ENCODE measurements at regions not wholly inside any gene's neighbourhood (a gene's known extent, or its start where the extent isn't known, plus 50 kb on each side); places are given as distances from the start of the nearest gene placed in this dataset.

DNA sequence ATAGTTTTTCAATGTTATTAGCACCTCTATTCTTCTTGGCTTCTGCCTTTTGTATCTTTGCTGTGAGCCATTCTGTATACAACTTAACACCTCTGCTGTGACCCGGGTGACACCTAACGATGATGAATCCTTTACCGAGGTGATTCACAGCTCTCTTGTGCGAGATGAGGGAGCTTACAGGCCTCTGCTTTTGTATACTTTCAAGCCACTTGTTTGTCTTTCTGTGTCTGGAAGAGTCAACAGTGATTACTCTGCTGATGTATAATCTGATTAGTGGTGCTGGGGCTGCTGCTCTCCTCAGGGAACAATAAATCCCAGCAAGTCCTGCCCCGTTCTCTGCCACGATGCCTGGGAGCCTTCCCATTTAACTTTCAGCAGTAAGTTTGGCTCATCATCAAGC lies 442.9 kb upstream of the SGCD start:
- no peaks in the 10 kb centered on the region for H3K9me3 ChIP-seq (ENCODE audit: low read length)
- no peak overlapping the region for H3K27ac ChIP-seq (ENCODE audit: low read depth, low read length, poor library complexity, severe bottlenecking)
- no peak overlapping the region for H3K4me3 ChIP-seq (ENCODE audit: low read depth, low read length, poor library complexity, severe bottlenecking)
- H3K79me2 ChIP-seq (ENCODE audit: insufficient read depth, low read depth, low read length), result no peaks in the 10 kb centered on the region
- H3K4me1 ChIP-seq (ENCODE audit: insufficient read depth, low read length, poor library complexity, severe bottlenecking), result no peaks in the 10 kb centered on the region
- no peak for TF ChIP-seq EZH2phosphoT487 (IDR thresholded peaks at IDR 0.05; ENCODE audit: borderline replicate concordance, low read depth, low read length)
- TF ChIP-seq, protein P1, sequence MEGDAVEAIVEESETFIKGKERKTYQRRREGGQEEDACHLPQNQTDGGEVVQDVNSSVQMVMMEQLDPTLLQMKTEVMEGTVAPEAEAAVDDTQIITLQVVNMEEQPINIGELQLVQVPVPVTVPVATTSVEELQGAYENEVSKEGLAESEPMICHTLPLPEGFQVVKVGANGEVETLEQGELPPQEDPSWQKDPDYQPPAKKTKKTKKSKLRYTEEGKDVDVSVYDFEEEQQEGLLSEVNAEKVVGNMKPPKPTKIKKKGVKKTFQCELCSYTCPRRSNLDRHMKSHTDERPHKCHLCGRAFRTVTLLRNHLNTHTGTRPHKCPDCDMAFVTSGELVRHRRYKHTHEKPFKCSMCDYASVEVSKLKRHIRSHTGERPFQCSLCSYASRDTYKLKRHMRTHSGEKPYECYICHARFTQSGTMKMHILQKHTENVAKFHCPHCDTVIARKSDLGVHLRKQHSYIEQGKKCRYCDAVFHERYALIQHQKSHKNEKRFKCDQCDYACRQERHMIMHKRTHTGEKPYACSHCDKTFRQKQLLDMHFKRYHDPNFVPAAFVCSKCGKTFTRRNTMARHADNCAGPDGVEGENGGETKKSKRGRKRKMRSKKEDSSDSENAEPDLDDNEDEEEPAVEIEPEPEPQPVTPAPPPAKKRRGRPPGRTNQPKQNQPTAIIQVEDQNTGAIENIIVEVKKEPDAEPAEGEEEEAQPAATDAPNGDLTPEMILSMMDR (conservative IDR thresholded peaks at IDR 0.05; ENCODE audit: low read length), result no peak
- no TSS peak for BruUV-seq (replicated peaks)
- CTCF ChIA-PET (ENCODE audit: unreplicated experiment), result no interaction called here
- intact Hi-C loops (cut with micrococcal nuclease; ENCODE audit: unreplicated experiment), result no loop called here
- no peak for DNase-seq (ENCODE audit: low spot score)
- H4K20me1 ChIP-seq (ENCODE audit: insufficient read depth, low read length), result no peaks in the 10 kb centered on the region
- POLR2A ChIA-PET, result interaction anchor here (0.7 to 1.1 kb wide), 2 partner anchors 11 to 95 kb away, joined by 3 read pairs; no protein-coding TSS in a partner anchor
- H3K4me2 ChIP-seq (ENCODE audit: low read length), result no peak overlapping the region
- H3K9me2 ChIP-seq (ENCODE audit: insufficient read depth, low read length), result no peaks in the 10 kb centered on the region
- H2AFZ ChIP-seq (ENCODE audit: low read length), result no peak overlapping the region
- no peaks in the 10 kb centered on the region for H3K36me3 ChIP-seq (ENCODE audit: insufficient read depth, low read length)

DNA sequence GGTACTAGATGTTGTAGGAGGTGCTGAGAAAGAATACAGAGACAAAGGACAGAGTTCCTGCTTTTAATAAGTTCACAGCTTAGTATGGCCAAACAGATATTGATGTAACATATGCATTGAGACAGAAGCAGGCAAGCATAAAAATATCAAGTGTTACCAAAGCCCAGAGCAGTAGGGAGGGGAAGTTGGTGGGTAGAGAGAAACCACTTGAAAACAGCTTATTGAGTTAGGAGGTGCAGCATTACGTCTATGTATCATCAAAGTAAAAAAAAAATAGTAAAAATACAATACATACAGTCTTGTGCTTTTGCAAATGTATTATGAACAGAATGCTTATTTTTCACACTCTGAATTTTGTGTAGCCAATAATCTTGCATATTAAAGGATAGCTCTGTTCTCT lies 441.8 kb upstream of the SGCD start:
- ChIA-PET POLR2A (no interaction called here), CTCF (ENCODE audit: unreplicated experiment) (no interaction called here)
- Histone ChIP-seq H2AFZ (ENCODE audit: low read length) (no peak overlapping the region), H3K4me3 (ENCODE audit: low read depth, low read length, poor library complexity, severe bottlenecking) (no peak overlapping the region), H3K36me3 (ENCODE audit: insufficient read depth, low read length) (no peaks in the 10 kb centered on the region), H4K20me1 (ENCODE audit: insufficient read depth, low read length) (no peaks in the 10 kb centered on the region), H3K27ac (ENCODE audit: low read depth, low read length, poor library complexity, severe bottlenecking) (no peak overlapping the region), H3K9me3 (ENCODE audit: low read length) (no peaks in the 10 kb centered on the region), H3K9me2 (ENCODE audit: insufficient read depth, low read length) (no peaks in the 10 kb centered on the region), H3K79me2 (ENCODE audit: insufficient read depth, low read depth, low read length) (no peaks in the 10 kb centered on the region), H3K4me1 (ENCODE audit: insufficient read depth, low read length, poor library complexity, severe bottlenecking) (no peaks in the 10 kb centered on the region), H3K4me2 (ENCODE audit: low read length) (no peak overlapping the region)
- TF ChIP-seq, protein P1 (conservative IDR thresholded peaks at IDR 0.05; ENCODE audit: low read length), result no peak
- TF ChIP-seq EZH2phosphoT487 (IDR thresholded peaks at IDR 0.05; ENCODE audit: borderline replicate concordance, low read depth, low read length), result no peak
- DNase-seq (ENCODE audit: low spot score), result no peak
- BruUV-seq (replicated peaks), result no TSS peak
- intact Hi-C loops (cut with micrococcal nuclease; ENCODE audit: unreplicated experiment), result no loop called here

DNA sequence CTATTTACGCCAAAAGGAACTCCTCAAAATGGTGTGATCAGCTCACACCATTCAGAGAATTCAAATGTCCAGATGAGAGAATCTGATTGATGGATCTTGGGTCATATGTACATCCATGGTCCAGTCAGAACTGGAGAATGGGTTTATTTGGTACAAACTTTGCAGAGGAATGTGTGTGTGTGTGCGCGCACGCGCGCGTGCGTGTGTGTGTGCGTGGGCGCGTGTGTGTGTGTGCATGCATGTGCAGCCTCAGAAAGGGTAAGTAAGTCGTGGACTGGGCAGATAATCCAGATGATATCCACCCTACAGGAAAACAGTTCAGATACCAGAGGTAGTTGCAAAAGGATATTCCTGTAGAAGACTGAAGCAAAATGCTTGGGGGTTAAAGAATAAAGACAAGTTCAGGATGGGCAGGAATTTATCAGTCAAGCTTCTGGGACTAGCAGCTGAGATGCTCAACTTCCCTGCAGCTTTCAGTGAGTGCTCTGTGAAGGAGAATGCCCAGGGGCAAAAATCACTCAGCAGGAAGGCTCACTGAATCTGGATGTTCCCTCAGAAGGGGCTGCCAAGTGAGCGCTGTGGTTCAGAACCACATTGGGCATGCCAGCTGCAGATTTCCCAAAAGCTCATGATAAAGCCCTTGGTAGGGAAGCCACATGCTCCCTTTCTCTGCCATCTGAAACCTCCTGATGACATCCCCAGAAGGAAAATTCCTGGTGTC lies 440.5 kb upstream of the SGCD start:
- no peaks in the 10 kb centered on the region for H3K79me2 ChIP-seq (ENCODE audit: insufficient read depth, low read depth, low read length)
- no peak overlapping the region for H2AFZ ChIP-seq (ENCODE audit: low read length)
- H3K9me3 ChIP-seq (ENCODE audit: low read length), result no peaks in the 10 kb centered on the region
- POLR2A ChIA-PET, result no interaction called here
- no peak for TF ChIP-seq EZH2phosphoT487 (IDR thresholded peaks at IDR 0.05; ENCODE audit: borderline replicate concordance, low read depth, low read length)
- TF ChIP-seq, protein P1 (conservative IDR thresholded peaks at IDR 0.05; ENCODE audit: low read length), result no peak
- CTCF ChIA-PET (ENCODE audit: unreplicated experiment), result no interaction called here
- no peak overlapping the region for H3K4me2 ChIP-seq (ENCODE audit: low read length)
- no peaks in the 10 kb centered on the region for H3K4me1 ChIP-seq (ENCODE audit: insufficient read depth, low read length, poor library complexity, severe bottlenecking)
- no peak overlapping the region for H3K27ac ChIP-seq (ENCODE audit: low read depth, low read length, poor library complexity, severe bottlenecking)
- no peak overlapping the region for H3K4me3 ChIP-seq (ENCODE audit: low read depth, low read length, poor library complexity, severe bottlenecking)
- H3K36me3 ChIP-seq (ENCODE audit: insufficient read depth, low read length), result no peaks in the 10 kb centered on the region
- no peaks in the 10 kb centered on the region for H3K9me2 ChIP-seq (ENCODE audit: insufficient read depth, low read length)
- BruUV-seq (replicated peaks), result no TSS peak
- intact Hi-C loops (cut with micrococcal nuclease; ENCODE audit: unreplicated experiment), result no loop called here
- no peak for DNase-seq (ENCODE audit: low spot score)
- no peaks in the 10 kb centered on the region for H4K20me1 ChIP-seq (ENCODE audit: insufficient read depth, low read length)
